ENCODE measurements at regions not wholly inside any gene's neighbourhood (a gene's known extent, or its start where the extent isn't known, plus 50 kb on each side); places are given as distances from the start of the nearest gene placed in this dataset.
"Not testable (repeated sequence)": the region's sequence is repeated elsewhere in the genome, so short reads cannot be mapped to it uniquely, and the experiment has no call there.

DNA sequence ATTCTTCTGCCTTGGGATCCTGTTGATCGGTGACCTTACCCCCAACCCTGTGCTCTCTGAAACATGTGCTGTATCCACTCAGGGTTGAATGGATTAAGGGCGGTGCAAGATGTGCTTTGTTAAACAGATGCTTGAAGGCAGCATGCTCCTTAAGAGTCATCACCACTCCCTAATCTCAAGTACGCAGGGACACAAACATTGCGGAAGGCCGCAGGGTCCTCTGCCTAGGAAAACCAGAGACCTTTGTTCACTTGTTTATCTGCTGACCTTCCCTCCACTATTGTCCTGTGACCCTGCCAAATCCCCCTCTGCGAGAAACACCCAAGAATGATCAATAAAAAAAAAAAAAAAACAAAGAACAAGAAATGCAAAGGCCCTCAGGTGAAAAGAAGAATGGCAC, 126.1 kb upstream of the RAP1B start:
- TF ChIP-seq, protein P1, sequence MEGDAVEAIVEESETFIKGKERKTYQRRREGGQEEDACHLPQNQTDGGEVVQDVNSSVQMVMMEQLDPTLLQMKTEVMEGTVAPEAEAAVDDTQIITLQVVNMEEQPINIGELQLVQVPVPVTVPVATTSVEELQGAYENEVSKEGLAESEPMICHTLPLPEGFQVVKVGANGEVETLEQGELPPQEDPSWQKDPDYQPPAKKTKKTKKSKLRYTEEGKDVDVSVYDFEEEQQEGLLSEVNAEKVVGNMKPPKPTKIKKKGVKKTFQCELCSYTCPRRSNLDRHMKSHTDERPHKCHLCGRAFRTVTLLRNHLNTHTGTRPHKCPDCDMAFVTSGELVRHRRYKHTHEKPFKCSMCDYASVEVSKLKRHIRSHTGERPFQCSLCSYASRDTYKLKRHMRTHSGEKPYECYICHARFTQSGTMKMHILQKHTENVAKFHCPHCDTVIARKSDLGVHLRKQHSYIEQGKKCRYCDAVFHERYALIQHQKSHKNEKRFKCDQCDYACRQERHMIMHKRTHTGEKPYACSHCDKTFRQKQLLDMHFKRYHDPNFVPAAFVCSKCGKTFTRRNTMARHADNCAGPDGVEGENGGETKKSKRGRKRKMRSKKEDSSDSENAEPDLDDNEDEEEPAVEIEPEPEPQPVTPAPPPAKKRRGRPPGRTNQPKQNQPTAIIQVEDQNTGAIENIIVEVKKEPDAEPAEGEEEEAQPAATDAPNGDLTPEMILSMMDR (conservative IDR thresholded peaks at IDR 0.05; ENCODE audit: low read length), result not testable (repeated sequence)
- TF ChIP-seq EZH2phosphoT487 (IDR thresholded peaks at IDR 0.05; ENCODE audit: borderline replicate concordance), result not testable (repeated sequence)

All from Loucy (cell line).